Kidney (tissue), 13 donors: ENCODE measurements at regions not wholly inside any gene's neighbourhood (a gene's known extent, or its start where the extent isn't known, plus 50 kb on each side); places are given as distances from the start of the nearest gene placed in this dataset.

Experiments
- DNase-seq, 5 donors: peaks; one replicate each; pipeline ENCODE4 v3.0.0-alpha.2; 2013 to 2020
- FAIRE-seq: peaks from 2 replicates; lab custom pipeline; 2012; peaks lifted over from hg19 to GRCh38; lab: Jason Lieb, UNC
- H3K27ac ChIP-seq, 2 donors: one replicate each; pipeline ENCODE4 v1.7.0; 2013; ENCODE audit warnings: low read depth in 2 of 2, low read length in 2 of 2, inconsistent platforms in 1 of 2
- H3K27me3 ChIP-seq: one replicate; pipeline ENCODE4 v1.7.1; 2013; ENCODE audit warnings: low read length, inconsistent platforms; ENCODE audit not compliant: control insufficient read depth, insufficient read depth
- H3K36me3 ChIP-seq, 3 donors: one replicate each; pipeline versions ENCODE4 v1.7.0 to v1.7.1; 2013; ENCODE audit warnings: low read length in 3 of 3, control low read depth in 1 of 3, inconsistent platforms in 1 of 3; ENCODE audit not compliant: insufficient read depth in 3 of 3, control insufficient read depth in 2 of 3
- H3K4me1 ChIP-seq, 3 donors: one replicate each; pipeline versions ENCODE4 v1.7.0 to v1.7.1; 2013; ENCODE audit warnings: low read length in 3 of 3, inconsistent platforms in 1 of 3, low read depth in 1 of 3; ENCODE audit not compliant: control insufficient read depth in 2 of 3, insufficient read depth in 2 of 3
- H3K4me3 ChIP-seq, 3 donors: one replicate each; pipeline versions ENCODE4 v1.7.0 to v1.8.1; 2013; ENCODE audit warnings: low read length in 3 of 3, control low read depth in 1 of 3, inconsistent platforms in 1 of 3
- H3K9ac ChIP-seq, 3 donors: one replicate each; pipeline versions ENCODE4 v1.7.0 to v1.7.1; 2013; ENCODE audit warnings: low read length in 3 of 3, control low read depth in 1 of 3, inconsistent platforms in 1 of 3
- H3K9me3 ChIP-seq, 3 donors: one replicate each; pipeline versions ENCODE4 v1.7.0 to v1.7.1; 2013; ENCODE audit warnings: low read length in 3 of 3, control low read depth in 1 of 3, inconsistent platforms in 1 of 3; ENCODE audit not compliant: control insufficient read depth in 2 of 3, insufficient read depth in 1 of 3
- CTCF ChIP-seq: IDR thresholded peaks from 3 replicates; pipeline ENCODE4 v1.5.1; 2012; ENCODE audit warnings: mild to moderate bottlenecking, moderate library complexity, borderline replicate concordance; ENCODE audit not compliant: insufficient read depth; ENCODE audit errors: extremely low read depth
- intact Hi-C: fragments of 100-400 bp; cut with DNase I; formaldehyde crosslinking; loops from one replicate; pipeline ENCODE4 v1.11.1; 2022
- donor health status: control.
- donor health status: control.
- donor health status: control.
- donor health status: control.
- donor health status: control.
- donor health status: DM: yes; HTN: yes; CAD: no.
- donor health status: Normal renal cell carcinoma (clear cell type).

GRCh38 chr2:58922245-58922644 lies 681.1 kb upstream of the FANCL start:
- H3K4me1 ChIP-seq: no peaks in the 10 kb centered on the region
- H3K27me3 ChIP-seq: no peaks in the 10 kb centered on the region
- no peaks in the 10 kb centered on the region for H3K9me3 ChIP-seq
- H3K4me3 ChIP-seq: no peak overlapping the region
- DNase-seq: no peak
- FAIRE-seq: no peak
- intact Hi-C loops: no loop called here
- no peak overlapping the region for H3K9ac ChIP-seq
- TF ChIP-seq CTCF: no peak
- H3K27ac ChIP-seq: no peak overlapping the region
- no peaks in the 10 kb centered on the region for H3K36me3 ChIP-seq

- Histone ChIP-seq H3K4me3 (no peak overlapping the region), H3K9ac (no peak overlapping the region), H3K4me1 (no peaks in the 10 kb centered on the region), H3K27me3 (no peaks in the 10 kb centered on the region), H3K36me3 (no peaks in the 10 kb centered on the region), H3K9me3 (no peaks in the 10 kb centered on the region), H3K27ac (no peak overlapping the region)
- intact Hi-C loops: no loop called here
- TF ChIP-seq CTCF: no peak
- FAIRE-seq (no peak), DNase-seq (no peak)
Measured at GRCh38 chr2:58921676-58922075, 680.6 kb upstream of the FANCL start.

GRCh38 chr2:58920001-58920400 lies 678.9 kb upstream of the FANCL start:
- Histone ChIP-seq H3K4me3 (no peak overlapping the region), H3K27me3 (no peaks in the 10 kb centered on the region), H3K9ac (no peak overlapping the region), H3K27ac (no peak overlapping the region), H3K36me3 (no peaks in the 10 kb centered on the region), H3K9me3 (no peaks in the 10 kb centered on the region), H3K4me1 (no peaks in the 10 kb centered on the region)
- no peak for FAIRE-seq
- TF ChIP-seq CTCF: no peak
- intact Hi-C loops: no loop called here
- no peak for DNase-seq

GRCh38 chr2:58919316-58919715 lies 678.2 kb upstream of the FANCL start:
- no peaks in the 10 kb centered on the region for H3K27me3 ChIP-seq
- intact Hi-C loops: no loop called here
- no peak for DNase-seq
- H3K27ac ChIP-seq: no peak overlapping the region
- no peaks in the 10 kb centered on the region for H3K4me1 ChIP-seq
- no peaks in the 10 kb centered on the region for H3K9me3 ChIP-seq
- no peak for TF ChIP-seq CTCF
- no peak for FAIRE-seq
- no peaks in the 10 kb centered on the region for H3K36me3 ChIP-seq
- H3K9ac ChIP-seq: no peak overlapping the region
- no peak overlapping the region for H3K4me3 ChIP-seq
